Retinal pigment epithelial cell (primary cell): ENCODE measurements at regions not wholly inside any gene's neighbourhood (a gene's known extent, or its start where the extent isn't known, plus 50 kb on each side); places are given as distances from the start of the nearest gene placed in this dataset.
"Not testable (repeated sequence)": the region's sequence is repeated elsewhere in the genome, so short reads cannot be mapped to it uniquely, and the experiment has no call there.

Experiments used
- DNase-seq: peaks from one replicate; pipeline ENCODE4 v3.0.0-alpha.2; 2010; ENCODE audit warnings: low read depth
- H3K4me3 ChIP-seq: 2 replicates; pipeline ENCODE4 v1.5.1; 2011; ENCODE audit warnings: mild to moderate bottlenecking, low read length, control low read depth, moderate library complexity
- TF ChIP-seq, protein P1 (sequence below): conservative IDR thresholded peaks from 2 replicates; pipeline ENCODE4 v1.5.1; 2011; ENCODE audit warnings: low read depth, low read length, control low read depth, inconsistent platforms

DNA sequence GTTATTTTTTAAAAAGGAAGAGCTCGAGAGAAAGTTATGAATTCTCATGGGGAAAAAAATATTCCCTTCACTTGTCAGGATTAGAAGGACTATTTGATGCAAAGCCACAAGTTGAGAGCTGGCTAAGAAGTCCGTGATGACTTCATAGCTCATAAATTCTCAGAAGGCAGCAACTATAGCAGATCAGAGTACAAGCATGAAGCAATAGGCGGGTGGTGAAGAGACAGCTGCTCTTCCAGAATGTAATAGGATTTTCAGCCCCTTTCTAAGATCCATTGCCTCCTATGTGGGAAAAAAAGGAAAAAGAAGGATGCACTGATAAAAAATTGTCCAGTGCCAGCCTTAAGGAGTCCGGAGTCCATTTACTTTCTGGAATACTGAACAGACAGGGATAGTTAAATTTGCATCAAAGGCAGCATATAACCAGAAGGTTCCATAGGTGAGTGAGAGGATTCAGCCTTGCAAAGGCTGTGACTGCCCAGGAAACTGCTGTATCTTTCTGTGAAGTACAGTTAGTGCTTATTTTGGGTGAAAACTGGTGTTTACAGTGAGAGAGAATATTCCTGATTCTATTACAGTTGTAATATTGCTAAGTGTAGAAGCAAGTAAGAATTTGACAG lies 929.5 kb upstream of the ALCAM start:
- no peak overlapping the region for H3K4me3 ChIP-seq
- peak; percentile 63 for DNase-seq
- TF ChIP-seq, protein P1, sequence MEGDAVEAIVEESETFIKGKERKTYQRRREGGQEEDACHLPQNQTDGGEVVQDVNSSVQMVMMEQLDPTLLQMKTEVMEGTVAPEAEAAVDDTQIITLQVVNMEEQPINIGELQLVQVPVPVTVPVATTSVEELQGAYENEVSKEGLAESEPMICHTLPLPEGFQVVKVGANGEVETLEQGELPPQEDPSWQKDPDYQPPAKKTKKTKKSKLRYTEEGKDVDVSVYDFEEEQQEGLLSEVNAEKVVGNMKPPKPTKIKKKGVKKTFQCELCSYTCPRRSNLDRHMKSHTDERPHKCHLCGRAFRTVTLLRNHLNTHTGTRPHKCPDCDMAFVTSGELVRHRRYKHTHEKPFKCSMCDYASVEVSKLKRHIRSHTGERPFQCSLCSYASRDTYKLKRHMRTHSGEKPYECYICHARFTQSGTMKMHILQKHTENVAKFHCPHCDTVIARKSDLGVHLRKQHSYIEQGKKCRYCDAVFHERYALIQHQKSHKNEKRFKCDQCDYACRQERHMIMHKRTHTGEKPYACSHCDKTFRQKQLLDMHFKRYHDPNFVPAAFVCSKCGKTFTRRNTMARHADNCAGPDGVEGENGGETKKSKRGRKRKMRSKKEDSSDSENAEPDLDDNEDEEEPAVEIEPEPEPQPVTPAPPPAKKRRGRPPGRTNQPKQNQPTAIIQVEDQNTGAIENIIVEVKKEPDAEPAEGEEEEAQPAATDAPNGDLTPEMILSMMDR = no peak

DNA sequence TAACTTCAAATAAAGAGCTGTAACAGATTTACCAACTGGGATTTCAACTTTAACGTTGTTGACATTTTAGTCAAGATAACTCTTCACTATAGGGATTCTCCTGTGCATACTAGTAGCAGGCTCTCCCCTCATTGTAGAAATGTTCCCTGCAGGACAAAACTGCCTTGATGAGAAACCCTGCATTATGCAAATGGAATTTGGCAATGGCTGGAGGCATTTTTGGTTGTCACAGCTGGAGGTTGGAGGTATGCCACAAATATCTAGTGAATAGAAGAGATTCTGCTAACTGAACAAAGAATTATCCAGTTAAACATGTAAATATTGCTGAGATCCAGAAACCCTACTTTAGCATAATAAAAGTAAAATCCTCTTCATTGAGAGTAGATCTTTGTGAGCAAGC lies 928.8 kb upstream of the ALCAM start:
- H3K4me3 ChIP-seq = no peak overlapping the region
- TF ChIP-seq, protein P1 = no peak
- DNase-seq = no peak

DNA sequence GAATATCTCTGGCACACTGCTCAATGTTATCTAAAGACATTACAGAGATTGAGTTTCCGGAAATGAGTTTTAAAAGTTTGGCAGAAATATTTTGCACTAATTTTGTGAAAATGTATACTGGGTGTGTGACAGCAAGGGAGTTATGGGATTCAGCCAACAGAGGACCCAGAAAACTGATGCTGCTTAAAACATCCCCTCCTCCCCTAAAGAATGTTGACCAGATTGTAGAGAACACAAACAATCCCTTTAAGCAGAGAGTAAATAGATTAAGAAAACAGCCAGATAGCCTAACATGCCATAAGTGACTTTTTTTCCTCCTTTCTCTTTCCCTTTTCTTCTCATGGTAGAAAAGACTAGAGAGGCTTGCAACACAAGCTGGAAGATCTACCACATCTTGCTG lies 928.0 kb upstream of the ALCAM start:
- no peak for DNase-seq
- TF ChIP-seq, protein P1 = no peak
- no peak overlapping the region for H3K4me3 ChIP-seq

DNA sequence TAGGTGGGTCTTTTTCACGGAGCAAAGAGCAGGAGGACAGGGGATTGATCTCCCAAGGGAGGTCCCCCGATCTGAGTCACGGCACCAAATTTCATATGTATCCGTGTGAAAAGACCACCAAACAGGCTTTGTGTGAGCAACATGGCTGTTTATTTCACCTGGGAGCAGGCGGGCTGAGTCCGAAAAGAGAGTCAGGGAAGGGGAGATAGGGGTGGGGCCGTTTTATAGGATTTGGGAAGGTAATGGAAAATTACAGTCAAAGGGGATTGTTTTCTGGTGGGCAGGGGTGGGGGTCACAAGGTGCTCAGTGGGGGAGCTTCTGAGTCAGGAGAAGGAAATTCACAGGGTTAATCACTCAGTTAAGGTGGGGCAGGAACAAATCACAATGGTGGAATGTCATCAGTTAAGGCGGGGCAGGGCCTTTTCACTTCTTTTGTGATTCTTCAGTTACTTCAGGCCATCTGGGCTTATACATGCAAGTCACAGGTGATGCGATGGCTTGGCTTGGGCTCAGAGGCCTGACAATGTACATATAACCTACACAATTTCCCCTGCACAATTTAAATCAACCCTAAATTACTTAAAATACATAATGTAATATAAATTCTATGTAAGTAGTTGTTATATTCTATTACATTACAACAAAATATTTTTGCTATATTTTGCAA lies 921.3 kb upstream of the ALCAM start:
- DNase-seq, H3K4me3 ChIP-seq: not testable (repeated sequence)

DNA sequence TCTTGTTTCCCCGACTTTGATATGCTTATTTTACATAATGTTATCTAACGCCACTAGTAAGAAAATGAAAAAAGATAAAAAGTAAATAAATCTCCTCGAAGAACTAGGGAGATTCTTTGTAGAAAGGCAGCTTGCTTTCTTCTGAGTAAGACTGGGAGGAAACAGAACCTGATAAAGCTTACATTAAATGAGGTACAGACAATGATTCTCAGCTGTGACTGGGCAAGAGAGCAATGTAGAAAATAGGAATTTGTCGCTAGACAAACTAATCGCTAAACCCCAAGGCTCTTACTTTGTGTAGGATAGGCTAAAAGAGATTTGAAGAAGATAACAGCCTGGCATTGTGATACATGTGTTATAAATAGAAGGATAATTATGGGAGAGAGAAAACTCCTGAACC lies 919.0 kb upstream of the ALCAM start:
- TF ChIP-seq, protein P1 = no peak
- DNase-seq = no peak
- H3K4me3 ChIP-seq = no peak overlapping the region

DNA sequence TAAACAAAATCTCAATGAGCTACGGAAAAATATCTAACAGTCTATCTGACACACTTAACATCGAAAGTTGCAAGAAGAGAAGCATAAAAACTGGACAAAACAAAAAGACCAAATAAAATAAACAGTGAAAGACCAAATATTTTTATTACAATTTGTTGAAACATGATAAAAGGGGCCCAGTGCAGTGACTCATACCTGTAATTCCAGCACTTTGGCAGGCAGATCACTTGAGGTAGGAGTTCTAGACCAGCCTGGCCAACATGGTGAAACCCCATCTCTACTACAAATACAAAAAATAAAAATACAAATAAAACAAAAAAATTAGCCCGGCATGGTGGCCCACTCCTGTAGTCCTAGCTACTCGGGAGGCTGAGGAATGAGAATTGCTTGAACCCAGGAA lies 914.0 kb upstream of the ALCAM start:
- H3K4me3 ChIP-seq = no peak overlapping the region
- TF ChIP-seq, protein P1 = no peak
- DNase-seq = no peak

DNA sequence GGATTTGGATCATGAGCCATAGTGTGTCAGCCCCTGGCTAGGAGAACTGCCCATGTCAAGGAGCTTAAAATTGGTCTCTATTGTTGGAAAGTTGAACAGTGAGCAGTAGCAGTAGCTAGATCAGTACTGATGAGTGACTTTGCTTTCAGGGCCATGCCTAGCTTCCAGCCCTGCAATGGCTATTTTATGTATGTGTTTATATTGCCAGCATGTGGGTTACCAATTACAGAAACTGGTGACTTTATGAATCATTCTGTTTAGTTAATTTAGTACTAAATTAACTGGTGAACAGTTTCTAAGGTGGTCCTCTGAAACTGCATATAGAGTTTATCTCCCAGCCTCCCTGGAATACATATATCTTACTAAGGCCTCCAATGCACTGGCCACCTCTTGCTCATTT lies 908.1 kb upstream of the ALCAM start:
- H3K4me3 ChIP-seq = no peak overlapping the region
- TF ChIP-seq, protein P1 = no peak
- no peak for DNase-seq
